B cell (primary cell): ENCODE measurements at regions not wholly inside any gene's neighbourhood (a gene's known extent, or its start where the extent isn't known, plus 50 kb on each side); places are given as distances from the start of the nearest gene placed in this dataset.

ENCODE experiments used
- ATAC-seq: fragments of 200-7000 bp; cut with Tn5 transposase; one replicate; pipeline ENCODE4 v1.10.0; 2021; ENCODE audit warnings: low read depth, mild to moderate bottlenecking, moderate number of reproducible peaks, moderate library complexity
- CTCF ChIA-PET: fragments of 350-600 bp; sonication (Branson Sonifier 250); formaldehyde crosslinking; loops from one replicate; lab custom pipeline; 2021; ENCODE audit warnings: antibody characterized with exemption, inconsistent platforms; lab: Charles Lee
- POLR2A ChIA-PET: fragments of 350-600 bp; sonication (Branson Sonifier 250); formaldehyde crosslinking; loops from one replicate; lab custom pipeline; 2021; ENCODE audit warnings: antibody characterized with exemption; lab: Charles Lee
- DNase-seq: peaks from one replicate; pipeline ENCODE4 v3.0.0; 2013
- H2AFZ ChIP-seq: 2 replicates; pipeline ENCODE4 v1.6.1; 2012; ENCODE audit warnings: mild to moderate bottlenecking, low read depth, low read length; ENCODE audit not compliant: insufficient read depth, poor library complexity, severe bottlenecking
- H3K27ac ChIP-seq, 2 donors: 1 replicate in 1 of 2; 2 replicates in 1 of 2; pipeline ENCODE4 v1.5.1; 2012 to 2013; ENCODE audit warnings: low read length in 2 of 2, mild to moderate bottlenecking in 2 of 2, moderate library complexity in 1 of 2
- H3K27me3 ChIP-seq, 4 experiments: fragments of 200-600 bp in 1 of 4; sonication (generic) in 1 of 4; replicated peaks in 1 of 4; 1 replicate in 2 of 4; 2 replicates in 2 of 4; pipeline versions ENCODE4 v1.6.1 to v1.7.0; 2013 to 2016; ENCODE audit warnings: low read length in 3 of 4, mild to moderate bottlenecking in 2 of 4, mixed read lengths in 1 of 4, moderate library complexity in 1 of 4; ENCODE audit not compliant: insufficient read depth in 4 of 4, control insufficient read depth in 3 of 4; ENCODE audit errors: control extremely low read depth in 1 of 4
- H3K36me3 ChIP-seq, 2 experiments: replicated peaks in 1 of 2; 1 replicate in 1 of 2; 2 replicates in 1 of 2; pipeline versions ENCODE4 v1.6.1 to v1.7.1; 2013; ENCODE audit warnings: low read length in 1 of 2; ENCODE audit not compliant: insufficient read depth in 2 of 2, control insufficient read depth in 1 of 2; ENCODE audit errors: control extremely low read depth in 1 of 2, extremely low read depth in 1 of 2
- H3K4me1 ChIP-seq, 2 donors: fragments of 200-600 bp in 1 of 2; sonication (generic) in 1 of 2; 1 replicate in 1 of 2; 2 replicates in 1 of 2; pipeline versions ENCODE4 v1.5.1 to v1.6.1; 2013 to 2017; ENCODE audit warnings: low read length in 2 of 2; ENCODE audit not compliant: control insufficient read depth in 2 of 2, insufficient read depth in 2 of 2
- H3K4me2 ChIP-seq: replicated peaks from 2 replicates; pipeline ENCODE3; 2012; ENCODE audit warnings: mild to moderate bottlenecking, low read depth, low read length; ENCODE audit not compliant: poor library complexity, severe bottlenecking
- H3K4me3 ChIP-seq, 5 experiments: fragments of 200-600 bp in 1 of 5; sonication (generic) in 1 of 5; 1 replicate in 3 of 5; 2 replicates in 2 of 5; pipeline versions ENCODE4 v1.5.1 to v1.7.0; 2011 to 2016; ENCODE audit warnings: low read length in 4 of 5, mild to moderate bottlenecking in 4 of 5, low read depth in 2 of 5, control low read depth in 1 of 5, moderate library complexity in 1 of 5; ENCODE audit not compliant: insufficient read depth in 1 of 5; ENCODE audit errors: control extremely low read depth in 1 of 5, extremely low read depth in 1 of 5
- H3K79me2 ChIP-seq: fragments of 200-600 bp; sonication (generic); one replicate; pipeline ENCODE4 v1.6.0; 2016; ENCODE audit warnings: low read length; ENCODE audit not compliant: control insufficient read depth, insufficient read depth
- H3K9ac ChIP-seq: fragments of 200-600 bp; sonication (generic); 2 replicates; pipeline ENCODE4 v1.6.1; 2017; ENCODE audit warnings: mild to moderate bottlenecking, low read length, moderate library complexity
- H3K9me3 ChIP-seq, 3 donors: one replicate each; pipeline versions ENCODE4 v1.6.1 to v1.7.1; 2013; ENCODE audit warnings: low read length in 2 of 3; ENCODE audit not compliant: control insufficient read depth in 2 of 3, insufficient read depth in 1 of 3; ENCODE audit errors: control extremely low read depth in 1 of 3
- H4K20me1 ChIP-seq: 2 replicates; pipeline ENCODE4 v1.6.0; 2012; ENCODE audit warnings: mild to moderate bottlenecking, low read length; ENCODE audit not compliant: insufficient read depth, control insufficient read depth, poor library complexity, severe bottlenecking
- H3K27ac Mint-ChIP-seq: one replicate; pipeline ENCODE4 v1.8.0; 2021; ENCODE audit warnings: mixed read lengths
- H3K27me3 Mint-ChIP-seq: one replicate; pipeline ENCODE4 v1.8.0; 2021; ENCODE audit warnings: mixed read lengths
- H3K4me1 Mint-ChIP-seq: one replicate; pipeline ENCODE4 v1.8.0; 2021; ENCODE audit warnings: mixed read lengths
- H3K4me3 Mint-ChIP-seq: one replicate; pipeline ENCODE4 v1.8.0; 2021; ENCODE audit warnings: mixed read lengths
- H3K9me3 Mint-ChIP-seq: one replicate; pipeline ENCODE4 v1.8.0; 2022; ENCODE audit warnings: mixed read lengths; ENCODE audit not compliant: insufficient read depth
- EZH2 ChIP-seq: IDR thresholded peaks from 2 replicates; pipeline ENCODE4 v1.6.1; 2012; ENCODE audit warnings: borderline replicate concordance, low read depth, mild to moderate bottlenecking, moderate library complexity, low read length; ENCODE audit not compliant: insufficient read depth, poor library complexity, severe bottlenecking
- WGBS: methylation state at CpG from one replicate; pipeline ENCODE4 v1.1.5; 2013; ENCODE audit warnings: missing lambda C conversion rate; ENCODE audit not compliant: insufficient coverage; 5-methylcytosine and 5-hydroxymethylcytosine counted together
- intact Hi-C: fragments of 100-400 bp; cut with micrococcal nuclease; formaldehyde crosslinking; loops from one replicate; pipeline ENCODE4 v1.10.0; 2022
- TF ChIP-seq, protein P1 (sequence below): fragments of 200-600 bp; IDR thresholded peaks from one replicate; pipeline ENCODE4 v1.8.0; 2022; ENCODE audit warnings: antibody characterized with exemption, mild to moderate bottlenecking

DNA sequence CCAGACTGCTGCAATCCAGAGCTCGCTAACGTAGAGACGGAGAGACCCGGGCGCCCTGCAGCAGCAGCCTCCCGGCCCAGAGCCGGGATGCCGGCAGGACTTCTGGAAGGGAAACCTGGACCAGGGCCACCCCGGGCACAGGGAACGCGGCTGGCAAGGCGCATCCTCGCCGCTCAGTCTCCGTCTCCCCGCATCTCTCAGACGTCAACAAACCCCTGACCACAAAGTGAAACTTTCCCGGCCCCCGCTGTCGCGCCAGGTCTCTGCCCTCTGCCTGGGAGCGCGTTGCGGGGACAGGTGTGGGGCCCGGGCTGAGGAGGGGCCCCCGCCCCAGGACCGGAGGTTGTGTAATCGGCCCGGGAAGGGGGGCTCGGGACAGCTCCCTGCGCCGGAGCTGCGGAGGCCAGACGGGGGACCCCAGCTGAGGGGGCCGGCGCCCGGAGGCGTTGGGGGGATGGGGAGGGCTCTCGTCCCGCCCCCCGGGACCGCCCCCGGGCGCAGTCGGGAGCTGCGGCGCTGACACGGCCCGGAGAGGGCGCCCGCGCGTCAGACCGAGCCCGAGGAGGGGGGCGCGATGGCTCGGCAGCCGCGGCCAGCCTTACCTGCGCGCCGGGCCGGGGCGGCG is 116.6 kb upstream of the HIVEP3 start:
- ChIA-PET CTCF (interaction anchor here (1.1 to 1.3 kb wide), 4 partner anchors 8 to 461 kb away, joined by 3 to 5 read pairs (median 3); partner anchors contain the start of gene CCDC30), POLR2A (no interaction called here)
- no peak for TF ChIP-seq EZH2
- TF ChIP-seq, protein P1, sequence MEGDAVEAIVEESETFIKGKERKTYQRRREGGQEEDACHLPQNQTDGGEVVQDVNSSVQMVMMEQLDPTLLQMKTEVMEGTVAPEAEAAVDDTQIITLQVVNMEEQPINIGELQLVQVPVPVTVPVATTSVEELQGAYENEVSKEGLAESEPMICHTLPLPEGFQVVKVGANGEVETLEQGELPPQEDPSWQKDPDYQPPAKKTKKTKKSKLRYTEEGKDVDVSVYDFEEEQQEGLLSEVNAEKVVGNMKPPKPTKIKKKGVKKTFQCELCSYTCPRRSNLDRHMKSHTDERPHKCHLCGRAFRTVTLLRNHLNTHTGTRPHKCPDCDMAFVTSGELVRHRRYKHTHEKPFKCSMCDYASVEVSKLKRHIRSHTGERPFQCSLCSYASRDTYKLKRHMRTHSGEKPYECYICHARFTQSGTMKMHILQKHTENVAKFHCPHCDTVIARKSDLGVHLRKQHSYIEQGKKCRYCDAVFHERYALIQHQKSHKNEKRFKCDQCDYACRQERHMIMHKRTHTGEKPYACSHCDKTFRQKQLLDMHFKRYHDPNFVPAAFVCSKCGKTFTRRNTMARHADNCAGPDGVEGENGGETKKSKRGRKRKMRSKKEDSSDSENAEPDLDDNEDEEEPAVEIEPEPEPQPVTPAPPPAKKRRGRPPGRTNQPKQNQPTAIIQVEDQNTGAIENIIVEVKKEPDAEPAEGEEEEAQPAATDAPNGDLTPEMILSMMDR = peak; percentile 39
- Histone ChIP-seq H3K4me1 (peaks cover 15% of the 10 kb centered on the region in 2 donors), H3K27ac (peak overlapping the region in 1 of 2 donors; percentile 65), H3K9me3 (no peaks in the 10 kb centered on the region), H3K9ac (peak overlapping the region; percentile 84), H3K79me2 (no peaks in the 10 kb centered on the region), H4K20me1 (no peaks in the 10 kb centered on the region), H2AFZ (peak overlapping the region; percentile 94), H3K4me2 (peak overlapping the region; percentile 96), H3K27me3 (peaks cover 0 to 6% (median 0%) of the 10 kb centered on the region in 4 experiments), H3K36me3 (no peaks in the 10 kb centered on the region), H3K4me3 (peak overlapping the region; percentile 34 to 93 (median 83))
- intact Hi-C loops = loop anchor here (5.0 to 10.0 kb wide), 7 partner anchors 281 to 1137 kb away; partner anchors contain the start of genes CFAP57, EBNA1BP2, FOXJ3 and ZNF691
- H3K4me3 Mint-ChIP-seq = peak overlapping the region; percentile 91
- peaks cover 12% of the 10 kb centered on the region for H3K4me1 Mint-ChIP-seq
- H3K9me3 Mint-ChIP-seq = no peaks in the 10 kb centered on the region
- H3K27me3 Mint-ChIP-seq = peaks cover 15% of the 10 kb centered on the region
- WGBS = under 1% methylated on average over 66 of the region's 66 CpGs
- peak overlapping the region; percentile 50 for H3K27ac Mint-ChIP-seq
- peak; percentile 73 for ATAC-seq
- no peak for DNase-seq

DNA sequence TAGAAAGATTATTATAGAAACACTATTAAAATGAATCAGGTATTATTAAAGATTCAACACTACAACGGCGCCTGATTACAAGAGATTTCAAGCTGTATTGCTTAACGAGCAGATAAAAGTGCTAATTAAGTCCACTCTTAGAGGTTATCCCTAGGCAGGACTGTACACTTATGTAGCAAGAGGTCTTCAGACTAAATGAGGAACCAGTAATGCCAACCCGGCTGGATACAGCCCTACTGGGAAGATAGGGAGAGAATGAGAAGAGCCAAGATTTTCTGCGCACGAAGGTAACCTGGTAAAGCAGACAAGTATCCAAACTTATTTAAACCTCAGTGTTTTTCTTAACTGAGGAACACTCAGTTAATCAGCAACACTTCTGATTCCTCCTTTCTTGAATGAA is 115.7 kb upstream of the HIVEP3 start:
- peak overlapping the region; percentile 12 for H3K27ac Mint-ChIP-seq
- H3K9ac ChIP-seq = no peak overlapping the region
- peak; percentile 21 for DNase-seq
- peaks cover 0 to 6% (median 0%) of the 10 kb centered on the region in 4 experiments for H3K27me3 ChIP-seq
- no peaks in the 10 kb centered on the region for H3K36me3 ChIP-seq
- peak overlapping the region; percentile 91 for H3K4me3 Mint-ChIP-seq
- WGBS = 84% methylated on average over 3 of the region's 6 CpGs
- H3K4me3 ChIP-seq = peak overlapping the region in 1 of 5 experiments; percentile 93
- peaks cover 12% of the 10 kb centered on the region for H3K4me1 Mint-ChIP-seq
- H3K4me1 ChIP-seq = peaks cover 15% of the 10 kb centered on the region in 2 donors
- intact Hi-C loops = loop anchor here (10.0 kb wide), 4 partner anchors 280 to 460 kb away; no protein-coding TSS in a partner anchor
- TF ChIP-seq, protein P1 = no peak
- no peak for TF ChIP-seq EZH2
- H2AFZ ChIP-seq = peak overlapping the region; percentile 94
- H3K4me2 ChIP-seq = peak overlapping the region; percentile 96
- ChIA-PET CTCF (interaction anchor here (1.1 to 1.3 kb wide), 3 partner anchors 9 to 460 kb away, joined by 3 to 5 read pairs (median 3); partner anchors contain the start of gene CCDC30), POLR2A (no interaction called here)
- H3K27ac ChIP-seq = no peak overlapping the region
- peaks cover 17% of the 10 kb centered on the region for H3K27me3 Mint-ChIP-seq
- no peaks in the 10 kb centered on the region for H4K20me1 ChIP-seq
- ATAC-seq = no peak
- H3K9me3 Mint-ChIP-seq = no peaks in the 10 kb centered on the region
- no peaks in the 10 kb centered on the region for H3K79me2 ChIP-seq
- no peaks in the 10 kb centered on the region for H3K9me3 ChIP-seq
